H1 (cell line): ENCODE measurements at regions not wholly inside any gene's neighbourhood (a gene's known extent, or its start where the extent isn't known, plus 50 kb on each side); places are given as distances from the start of the nearest gene placed in this dataset.
"Not testable (repeated sequence)": the region's sequence is repeated elsewhere in the genome, so short reads cannot be mapped to it uniquely, and the experiment has no call there.

Experiments
- CTCF ChIA-PET: fragments of 300-600 bp; sonication (Branson Sonifier 250); formaldehyde crosslinking; loops from one replicate; lab custom pipeline; 2021; ENCODE audit not compliant: partially characterized antibody; lab: Charles Lee
- POLR2A ChIA-PET: fragments of 300-600 bp; sonication (Branson Sonifier 250); formaldehyde crosslinking; loops from one replicate; lab custom pipeline; 2021; ENCODE audit warnings: inconsistent platforms; ENCODE audit not compliant: partially characterized antibody; lab: Charles Lee
- DNase-seq, 2 experiments: peaks; one replicate each; pipeline versions ENCODE4 v3.0.0 to v3.0.0-alpha.2; 2010 to 2022; ENCODE audit warnings: low spot score in 2 of 2, low read depth in 1 of 2, mixed read lengths in 1 of 2
- FAIRE-seq: peaks from 2 replicates; lab custom pipeline; 2011; peaks lifted over from hg19 to GRCh38; lab: Jason Lieb, UNC
- H2AFZ ChIP-seq: 2 replicates; pipeline ENCODE4 v1.8.1; 2012; ENCODE audit warnings: low read length, inconsistent platforms
- H2AK5ac ChIP-seq: 2 replicates; pipeline ENCODE4 v1.6.1; 2013; ENCODE audit warnings: low read depth, low read length
- H2BK120ac ChIP-seq: replicated peaks from 2 replicates; pipeline ENCODE3; 2013; ENCODE audit warnings: low read depth, low read length, inconsistent platforms
- H2BK12ac ChIP-seq: 2 replicates; pipeline ENCODE4 v1.6.1; 2013; ENCODE audit warnings: low read depth, low read length
- H2BK15ac ChIP-seq: 2 replicates; pipeline ENCODE4 v1.6.1; 2013; ENCODE audit warnings: low read length
- H2BK20ac ChIP-seq: 2 replicates; pipeline ENCODE4 v1.6.1; 2013; ENCODE audit warnings: low read length
- H2BK5ac ChIP-seq: 2 replicates; pipeline ENCODE4 v1.6.1; 2013; ENCODE audit warnings: low read depth, low read length
- H3K14ac ChIP-seq: 2 replicates; pipeline ENCODE4 v1.6.1; 2013; ENCODE audit warnings: inconsistent platforms; ENCODE audit not compliant: insufficient read length
- H3K18ac ChIP-seq: 2 replicates; pipeline ENCODE4 v1.6.1; 2013; ENCODE audit warnings: low read length; ENCODE audit errors: extremely low read depth
- H3K23ac ChIP-seq: 2 replicates; pipeline ENCODE4 v1.6.1; 2013; ENCODE audit warnings: inconsistent platforms; ENCODE audit not compliant: insufficient read length
- H3K23me2 ChIP-seq: 2 replicates; pipeline ENCODE4 v1.6.1; 2013; ENCODE audit warnings: low read depth, low read length
- H3K27ac ChIP-seq: 2 replicates; pipeline ENCODE4 v1.6.1; 2011; ENCODE audit warnings: low read depth, low read length, inconsistent platforms
- H3K27me3 ChIP-seq, 4 experiments: replicated peaks in 1 of 4; 1 replicate in 1 of 4; 2 replicates in 3 of 4; pipeline versions ENCODE4 v1.6.1 to v1.8.1; 2011 to 2013; ENCODE audit warnings: low read length in 3 of 4, mild to moderate bottlenecking in 3 of 4, inconsistent platforms in 2 of 4, mixed read lengths in 2 of 4, moderate library complexity in 1 of 4; ENCODE audit not compliant: control insufficient read depth in 3 of 4, insufficient read depth in 3 of 4; ENCODE audit errors: extremely low read depth in 1 of 4
- H3K36me3 ChIP-seq, 4 experiments: 2 replicates each; pipeline versions ENCODE4 v1.6.1 to v1.8.1; 2011 to 2013; ENCODE audit warnings: mild to moderate bottlenecking in 4 of 4, low read length in 3 of 4, moderate library complexity in 2 of 4, control low read depth in 1 of 4, inconsistent platforms in 1 of 4; ENCODE audit not compliant: insufficient read depth in 4 of 4, control insufficient read depth in 2 of 4
- H3K4ac ChIP-seq: replicated peaks from 2 replicates; pipeline ENCODE3; 2013; ENCODE audit warnings: low read length, low read depth, mixed read lengths, inconsistent platforms; ENCODE audit not compliant: insufficient read length
- H3K4me1 ChIP-seq, 4 experiments: replicated peaks in 1 of 4; 1 replicate in 1 of 4; 2 replicates in 3 of 4; pipeline versions ENCODE4 v1.6.1 to v1.8.1; 2011 to 2013; ENCODE audit warnings: low read length in 3 of 4, inconsistent platforms in 2 of 4, mixed read lengths in 1 of 4; ENCODE audit not compliant: insufficient read depth in 4 of 4, control insufficient read depth in 3 of 4
- H3K4me2 ChIP-seq, 2 experiments: 2 replicates each; pipeline versions ENCODE4 v1.6.1 to v1.8.1; 2011 to 2013; ENCODE audit warnings: low read depth in 2 of 2, low read length in 2 of 2, control low read depth in 1 of 2, inconsistent platforms in 1 of 2, mild to moderate bottlenecking in 1 of 2; ENCODE audit not compliant: insufficient read depth in 1 of 2
- H3K4me3 ChIP-seq, 4 experiments: fragments of 200-600, 300-600 bp in 1 of 4; sonication (generic), shearing (Covaris generic), sonication (Bioruptor Twin) in 1 of 4; 2 replicates each; pipeline versions ENCODE4 v1.5.1 to v1.8.1; 2011 to 2016; ENCODE audit warnings: low read length in 4 of 4, low read depth in 3 of 4, control low read depth in 2 of 4, inconsistent platforms in 2 of 4, mild to moderate bottlenecking in 2 of 4, mixed read lengths in 1 of 4, moderate library complexity in 1 of 4; ENCODE audit not compliant: insufficient read depth in 2 of 4; ENCODE audit errors: extremely low read depth in 1 of 4
- H3K56ac ChIP-seq: replicated peaks from 2 replicates; pipeline ENCODE3; 2013; ENCODE audit warnings: low read depth, mild to moderate bottlenecking, mixed read lengths, low read length, inconsistent platforms; ENCODE audit not compliant: insufficient read length
- H3K79me1 ChIP-seq: 2 replicates; pipeline ENCODE4 v1.6.1; 2013; ENCODE audit warnings: low read depth, low read length, control low read depth
- H3K79me2 ChIP-seq, 2 experiments: 2 replicates each; pipeline versions ENCODE4 v1.6.1 to v1.8.1; 2012 to 2013; ENCODE audit warnings: low read length in 2 of 2, mild to moderate bottlenecking in 2 of 2, inconsistent platforms in 1 of 2; ENCODE audit not compliant: insufficient read depth in 2 of 2, control insufficient read depth in 1 of 2
- H3K9ac ChIP-seq, 4 experiments: replicated peaks in 1 of 4; 1 replicate in 1 of 4; 2 replicates in 3 of 4; pipeline versions ENCODE4 v1.6.1 to v1.8.1; 2011 to 2013; ENCODE audit warnings: low read depth in 3 of 4, low read length in 3 of 4, control low read depth in 2 of 4, mild to moderate bottlenecking in 2 of 4, moderate library complexity in 2 of 4, inconsistent platforms in 1 of 4; ENCODE audit errors: extremely low read depth in 1 of 4
- H3K9me3 ChIP-seq, 2 experiments: 2 replicates each; pipeline versions ENCODE4 v1.6.1 to v1.8.1; 2012 to 2013; ENCODE audit warnings: mild to moderate bottlenecking in 2 of 2, moderate library complexity in 2 of 2, control low read depth in 1 of 2, inconsistent platforms in 1 of 2, low read depth in 1 of 2, low read length in 1 of 2, mixed read lengths in 1 of 2; ENCODE audit not compliant: insufficient read depth in 2 of 2
- H4K20me1 ChIP-seq, 2 experiments: replicated peaks in 1 of 2; 2 replicates each; pipeline versions ENCODE3 to v1.8.1; 2011 to 2013; ENCODE audit warnings: inconsistent platforms in 2 of 2, low read length in 2 of 2, mild to moderate bottlenecking in 1 of 2; ENCODE audit not compliant: insufficient read depth in 2 of 2, control insufficient read depth in 1 of 2
- H4K5ac ChIP-seq: 2 replicates; pipeline ENCODE4 v1.6.1; 2013; ENCODE audit warnings: low read length, low read depth, mixed read lengths, inconsistent platforms; ENCODE audit not compliant: insufficient read length
- H4K8ac ChIP-seq: 2 replicates; pipeline ENCODE4 v1.8.0; 2013; ENCODE audit warnings: mild to moderate bottlenecking, moderate library complexity, low read length, inconsistent platforms; ENCODE audit not compliant: insufficient read depth; ENCODE audit errors: extremely low read depth
- H4K91ac ChIP-seq: replicated peaks from 2 replicates; pipeline ENCODE3; 2013; ENCODE audit warnings: low read length, mixed read lengths, inconsistent platforms; ENCODE audit not compliant: insufficient read length
- CBX8 ChIP-seq: fragments of 300-800, 300-1000 bp; sonication (generic); IDR thresholded peaks from 2 replicates; pipeline ENCODE4 v1.7.1; 2016; ENCODE audit warnings: low read depth, low read length, borderline replicate concordance
- WGBS, 2 experiments: shearing (Covaris generic) in 1 of 2; methylation state at CpG; one replicate each; pipeline versions ENCODE4 v1.1.6 to v1.1.7; 2013 to 2015; ENCODE audit warnings: low lambda C conversion rate in 2 of 2, mixed read lengths in 2 of 2, inconsistent platforms in 1 of 2, low coverage in 1 of 2, missing lambda C conversion rate in 1 of 2; ENCODE audit not compliant: insufficient replicate concordance in 2 of 2, insufficient coverage in 1 of 2, insufficient read length in 1 of 2; ENCODE audit errors: extremely low coverage in 1 of 2, missing lambda C conversion rate in 1 of 2; 5-methylcytosine and 5-hydroxymethylcytosine counted together

GRCh38 chr1:9466780-9467758 lies 72.2 kb upstream of the SLC25A33 start (continued):
- TF ChIP-seq CBX8 = no peak

GRCh38 chr1:9469882-9470281 lies 69.4 kb upstream of the SLC25A33 start:
- H4K20me1 ChIP-seq, H3K4me2 ChIP-seq, H2BK5ac ChIP-seq, H3K56ac ChIP-seq, H2BK12ac ChIP-seq, H2AFZ ChIP-seq, H3K23me2 ChIP-seq, POLR2A ChIA-PET, H3K36me3 ChIP-seq, H3K27me3 ChIP-seq, H4K5ac ChIP-seq, FAIRE-seq, H3K4me1 ChIP-seq, H3K79me1 ChIP-seq, H3K4me3 ChIP-seq, H3K4ac ChIP-seq, H2BK120ac ChIP-seq, H2AK5ac ChIP-seq, H3K27ac ChIP-seq, H3K9me3 ChIP-seq, H3K23ac ChIP-seq, DNase-seq, H3K14ac ChIP-seq, H3K9ac ChIP-seq, H2BK15ac ChIP-seq, H3K18ac ChIP-seq, H4K91ac ChIP-seq, H2BK20ac ChIP-seq, H4K8ac ChIP-seq, H3K79me2 ChIP-seq: not testable (repeated sequence)
- WGBS, 2 experiments = 68% methylated on average over 2 of the region's 3 CpGs; no CpG with 5 or more reads in 1 of the 2 experiments
- CTCF ChIA-PET = interaction anchor here (0.6 to 0.7 kb wide), 2 partner anchors 14 to 16 kb away, joined by 3 read pairs; no protein-coding TSS in a partner anchor
